Progenitor cell of endocrine pancreas (in vitro differentiated cells): ENCODE measurements at regions not wholly inside any gene's neighbourhood (a gene's known extent, or its start where the extent isn't known, plus 50 kb on each side); places are given as distances from the start of the nearest gene placed in this dataset.

Experiments used
- DNase-seq: peaks from one replicate; pipeline ENCODE4 v3.0.0; 2021; ENCODE audit warnings: low spot score; ENCODE audit not compliant: unreplicated experiment
- H3K27ac Mint-ChIP-seq: 2 replicates; pipeline ENCODE4 v1.8.0; 2021; ENCODE audit warnings: mild to moderate bottlenecking, moderate library complexity, mixed read lengths
- H3K27me3 Mint-ChIP-seq: 2 replicates; pipeline ENCODE4 v1.8.0; 2021; ENCODE audit warnings: mixed read lengths
- H3K36me3 Mint-ChIP-seq: 2 replicates; pipeline ENCODE4 v1.8.0; 2022; ENCODE audit warnings: mixed read lengths; ENCODE audit not compliant: insufficient read depth
- H3K4me1 Mint-ChIP-seq: 2 replicates; pipeline ENCODE4 v1.8.0; 2021; ENCODE audit warnings: low read depth, mixed read lengths
- H3K4me3 Mint-ChIP-seq: 2 replicates; pipeline ENCODE4 v1.8.0; 2021; ENCODE audit warnings: low read depth, mild to moderate bottlenecking, moderate library complexity, mixed read lengths
- H3K9me3 Mint-ChIP-seq: 2 replicates; pipeline ENCODE4 v1.8.0; 2021; ENCODE audit warnings: low read depth, mixed read lengths
- CTCF ChIP-seq: fragments of 200-600 bp; sonication (generic); IDR thresholded peaks from one replicate; pipeline ENCODE4 v1.5.0; 2021; ENCODE audit warnings: antibody characterized with exemption, mild to moderate bottlenecking; ENCODE audit not compliant: unreplicated experiment

GRCh38 chr7:41421056-41421455 lies 281.8 kb downstream of the INHBA start:
- H3K4me1 Mint-ChIP-seq: no peaks in the 10 kb centered on the region
- H3K27me3 Mint-ChIP-seq: no peaks in the 10 kb centered on the region
- TF ChIP-seq CTCF: no peak
- no peak for DNase-seq
- no peak overlapping the region for H3K4me3 Mint-ChIP-seq
- no peaks in the 10 kb centered on the region for H3K9me3 Mint-ChIP-seq
- H3K36me3 Mint-ChIP-seq: no peaks in the 10 kb centered on the region
- H3K27ac Mint-ChIP-seq: no peak overlapping the region

GRCh38 chr7:41420421-41420820 lies 282.5 kb downstream of the INHBA start:
- Mint-ChIP-seq H3K4me1 (no peaks in the 10 kb centered on the region), H3K27me3 (no peaks in the 10 kb centered on the region), H3K27ac (no peak overlapping the region), H3K36me3 (no peaks in the 10 kb centered on the region), H3K9me3 (no peaks in the 10 kb centered on the region), H3K4me3 (no peak overlapping the region)
- DNase-seq: no peak
- no peak for TF ChIP-seq CTCF

- no peak for DNase-seq
- TF ChIP-seq CTCF: no peak
- H3K36me3 Mint-ChIP-seq: no peaks in the 10 kb centered on the region
- H3K27me3 Mint-ChIP-seq: no peaks in the 10 kb centered on the region
- H3K4me3 Mint-ChIP-seq: no peak overlapping the region
- no peaks in the 10 kb centered on the region for H3K4me1 Mint-ChIP-seq
- peaks cover 5% of the 10 kb centered on the region for H3K9me3 Mint-ChIP-seq
- H3K27ac Mint-ChIP-seq: no peak overlapping the region
These were observed 284.6 kb downstream of the INHBA start for GRCh38 chr7:41418337-41418736.

DNA sequence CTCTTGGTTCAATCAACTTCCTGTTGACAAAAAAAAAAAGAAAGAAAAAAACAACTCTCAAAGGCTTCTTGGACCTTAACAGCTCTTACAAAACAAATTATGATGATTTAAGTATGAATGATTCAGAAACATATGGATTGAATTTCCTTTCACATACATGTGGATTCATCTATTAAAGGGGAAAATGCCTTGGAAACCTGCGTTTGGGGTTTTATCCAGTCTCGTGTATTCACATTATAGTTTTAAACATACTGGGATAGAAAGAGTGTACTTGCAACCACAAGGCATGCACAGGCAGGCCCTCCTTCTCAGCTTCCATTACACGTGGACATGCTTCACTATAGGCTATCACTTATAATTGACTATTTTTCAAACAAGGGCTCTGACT lies 286.7 kb downstream of the INHBA start:
- no peak overlapping the region for H3K4me3 Mint-ChIP-seq
- H3K4me1 Mint-ChIP-seq: no peaks in the 10 kb centered on the region
- TF ChIP-seq CTCF: no peak
- no peaks in the 10 kb centered on the region for H3K36me3 Mint-ChIP-seq
- no peaks in the 10 kb centered on the region for H3K27me3 Mint-ChIP-seq
- H3K9me3 Mint-ChIP-seq: peaks cover 12% of the 10 kb centered on the region
- DNase-seq: no peak
- H3K27ac Mint-ChIP-seq: no peak overlapping the region

GRCh38 chr7:41415471-41416207 lies 287.3 kb downstream of the INHBA start:
- no peaks in the 10 kb centered on the region for H3K27me3 Mint-ChIP-seq
- TF ChIP-seq CTCF: no peak
- no peaks in the 10 kb centered on the region for H3K4me1 Mint-ChIP-seq
- peaks cover 12% of the 10 kb centered on the region for H3K9me3 Mint-ChIP-seq
- H3K27ac Mint-ChIP-seq: no peak overlapping the region
- no peak for DNase-seq
- no peaks in the 10 kb centered on the region for H3K36me3 Mint-ChIP-seq
- no peak overlapping the region for H3K4me3 Mint-ChIP-seq
